Ishikawa (cell line): ENCODE measurements at regions not wholly inside any gene's neighbourhood (a gene's known extent, or its start where the extent isn't known, plus 50 kb on each side); places are given as distances from the start of the nearest gene placed in this dataset.

Source experiments
- CEBPB ChIP-seq: IDR thresholded peaks from 2 replicates; pipeline ENCODE4 v1.6.1; 2012
- CREB1 ChIP-seq: IDR thresholded peaks from 2 replicates; pipeline ENCODE4 v1.6.1; 2012; ENCODE audit warnings: low read depth
- EGR1 ChIP-seq: IDR thresholded peaks from 2 replicates; pipeline ENCODE4 v1.6.1; 2012
- EP300 ChIP-seq: IDR thresholded peaks from 2 replicates; pipeline ENCODE4 v1.6.1; 2012; ENCODE audit warnings: borderline replicate concordance
- FOXM1 ChIP-seq: IDR thresholded peaks from 2 replicates; pipeline ENCODE4 v1.6.1; 2012; ENCODE audit warnings: low read depth, borderline replicate concordance
- NFIC ChIP-seq: IDR thresholded peaks from 2 replicates; pipeline ENCODE4 v1.6.1; 2012
- RAD21 ChIP-seq: IDR thresholded peaks from 2 replicates; pipeline ENCODE4 v1.6.1; 2012; ENCODE audit warnings: low read depth
- TAF1 ChIP-seq: IDR thresholded peaks from 2 replicates; pipeline ENCODE4 v1.6.1; 2012; ENCODE audit warnings: low read depth, mild to moderate bottlenecking
- TCF12 ChIP-seq: IDR thresholded peaks from 2 replicates; pipeline ENCODE4 v1.6.1; 2012; ENCODE audit warnings: low read depth
- TEAD4 ChIP-seq: IDR thresholded peaks from 2 replicates; pipeline ENCODE4 v1.6.1; 2012
- YY1 ChIP-seq: IDR thresholded peaks from 2 replicates; pipeline ENCODE4 v1.6.1; 2012; ENCODE audit warnings: low read depth
- ZBTB7A ChIP-seq: IDR thresholded peaks from 2 replicates; pipeline ENCODE4 v1.6.1; 2012; ENCODE audit warnings: low read depth
- TF ChIP-seq, protein P1 (sequence below): IDR thresholded peaks from 2 replicates; pipeline ENCODE4 v1.6.1; 2012
- TF ChIP-seq, protein P2 (sequence below): IDR thresholded peaks from 2 replicates; pipeline ENCODE4 v1.6.1; 2012; ENCODE audit warnings: low read depth, mild to moderate bottlenecking
- TF ChIP-seq, protein P3 (sequence below): IDR thresholded peaks from 2 replicates; pipeline ENCODE4 v1.6.1; 2012

DNA sequence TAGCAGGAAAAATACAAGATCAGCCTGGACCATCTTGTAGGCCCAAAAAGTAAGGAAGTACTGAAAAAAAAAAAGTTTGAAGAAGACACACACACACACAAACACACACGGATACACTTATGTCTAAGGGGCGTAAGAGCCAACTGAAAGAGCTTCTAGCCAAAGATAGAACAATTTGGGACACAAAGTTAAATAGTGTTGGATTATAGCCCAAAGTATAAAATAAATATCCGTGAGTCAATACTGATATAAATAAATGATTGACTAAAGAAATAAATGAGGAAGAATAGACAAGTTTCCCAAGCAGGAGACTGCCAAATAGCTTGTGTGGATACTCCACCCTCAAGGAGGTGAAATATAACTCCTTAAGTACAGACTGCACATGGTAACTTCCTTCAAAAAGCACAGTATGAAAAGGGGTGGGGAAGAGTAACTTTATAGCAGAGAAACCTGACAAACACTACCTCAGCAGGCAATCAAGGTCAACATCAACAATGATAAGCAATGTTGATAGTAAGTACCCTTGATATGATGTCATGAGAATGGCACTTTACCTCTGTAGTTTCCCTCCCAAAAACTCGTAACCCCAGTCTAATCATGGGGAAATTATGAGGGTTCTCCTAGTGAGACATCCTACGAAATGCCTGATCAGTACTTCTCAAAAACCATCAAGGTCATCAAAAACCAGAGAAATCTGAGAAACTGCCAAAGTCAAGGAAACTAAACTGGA lies 187.3 kb upstream of the ATP11B start:
- no peak for TF ChIP-seq TAF1
- TF ChIP-seq NFIC, result no peak
- TF ChIP-seq, protein P1, sequence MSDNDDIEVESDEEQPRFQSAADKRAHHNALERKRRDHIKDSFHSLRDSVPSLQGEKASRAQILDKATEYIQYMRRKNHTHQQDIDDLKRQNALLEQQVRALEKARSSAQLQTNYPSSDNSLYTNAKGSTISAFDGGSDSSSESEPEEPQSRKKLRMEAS, result no peak
- no peak for TF ChIP-seq EP300
- no peak for TF ChIP-seq CEBPB
- TF ChIP-seq CREB1, result no peak
- TF ChIP-seq TCF12, result no peak
- TF ChIP-seq, protein P2, sequence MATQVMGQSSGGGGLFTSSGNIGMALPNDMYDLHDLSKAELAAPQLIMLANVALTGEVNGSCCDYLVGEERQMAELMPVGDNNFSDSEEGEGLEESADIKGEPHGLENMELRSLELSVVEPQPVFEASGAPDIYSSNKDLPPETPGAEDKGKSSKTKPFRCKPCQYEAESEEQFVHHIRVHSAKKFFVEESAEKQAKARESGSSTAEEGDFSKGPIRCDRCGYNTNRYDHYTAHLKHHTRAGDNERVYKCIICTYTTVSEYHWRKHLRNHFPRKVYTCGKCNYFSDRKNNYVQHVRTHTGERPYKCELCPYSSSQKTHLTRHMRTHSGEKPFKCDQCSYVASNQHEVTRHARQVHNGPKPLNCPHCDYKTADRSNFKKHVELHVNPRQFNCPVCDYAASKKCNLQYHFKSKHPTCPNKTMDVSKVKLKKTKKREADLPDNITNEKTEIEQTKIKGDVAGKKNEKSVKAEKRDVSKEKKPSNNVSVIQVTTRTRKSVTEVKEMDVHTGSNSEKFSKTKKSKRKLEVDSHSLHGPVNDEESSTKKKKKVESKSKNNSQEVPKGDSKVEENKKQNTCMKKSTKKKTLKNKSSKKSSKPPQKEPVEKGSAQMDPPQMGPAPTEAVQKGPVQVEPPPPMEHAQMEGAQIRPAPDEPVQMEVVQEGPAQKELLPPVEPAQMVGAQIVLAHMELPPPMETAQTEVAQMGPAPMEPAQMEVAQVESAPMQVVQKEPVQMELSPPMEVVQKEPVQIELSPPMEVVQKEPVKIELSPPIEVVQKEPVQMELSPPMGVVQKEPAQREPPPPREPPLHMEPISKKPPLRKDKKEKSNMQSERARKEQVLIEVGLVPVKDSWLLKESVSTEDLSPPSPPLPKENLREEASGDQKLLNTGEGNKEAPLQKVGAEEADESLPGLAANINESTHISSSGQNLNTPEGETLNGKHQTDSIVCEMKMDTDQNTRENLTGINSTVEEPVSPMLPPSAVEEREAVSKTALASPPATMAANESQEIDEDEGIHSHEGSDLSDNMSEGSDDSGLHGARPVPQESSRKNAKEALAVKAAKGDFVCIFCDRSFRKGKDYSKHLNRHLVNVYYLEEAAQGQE, result no peak
- TF ChIP-seq YY1, result no peak
- TF ChIP-seq ZBTB7A, result no peak
- TF ChIP-seq TEAD4, result no peak
- no peak for TF ChIP-seq RAD21
- TF ChIP-seq, protein P3, sequence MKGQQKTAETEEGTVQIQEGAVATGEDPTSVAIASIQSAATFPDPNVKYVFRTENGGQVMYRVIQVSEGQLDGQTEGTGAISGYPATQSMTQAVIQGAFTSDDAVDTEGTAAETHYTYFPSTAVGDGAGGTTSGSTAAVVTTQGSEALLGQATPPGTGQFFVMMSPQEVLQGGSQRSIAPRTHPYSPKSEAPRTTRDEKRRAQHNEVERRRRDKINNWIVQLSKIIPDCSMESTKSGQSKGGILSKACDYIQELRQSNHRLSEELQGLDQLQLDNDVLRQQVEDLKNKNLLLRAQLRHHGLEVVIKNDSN, result no peak
- no peak for TF ChIP-seq FOXM1

DNA sequence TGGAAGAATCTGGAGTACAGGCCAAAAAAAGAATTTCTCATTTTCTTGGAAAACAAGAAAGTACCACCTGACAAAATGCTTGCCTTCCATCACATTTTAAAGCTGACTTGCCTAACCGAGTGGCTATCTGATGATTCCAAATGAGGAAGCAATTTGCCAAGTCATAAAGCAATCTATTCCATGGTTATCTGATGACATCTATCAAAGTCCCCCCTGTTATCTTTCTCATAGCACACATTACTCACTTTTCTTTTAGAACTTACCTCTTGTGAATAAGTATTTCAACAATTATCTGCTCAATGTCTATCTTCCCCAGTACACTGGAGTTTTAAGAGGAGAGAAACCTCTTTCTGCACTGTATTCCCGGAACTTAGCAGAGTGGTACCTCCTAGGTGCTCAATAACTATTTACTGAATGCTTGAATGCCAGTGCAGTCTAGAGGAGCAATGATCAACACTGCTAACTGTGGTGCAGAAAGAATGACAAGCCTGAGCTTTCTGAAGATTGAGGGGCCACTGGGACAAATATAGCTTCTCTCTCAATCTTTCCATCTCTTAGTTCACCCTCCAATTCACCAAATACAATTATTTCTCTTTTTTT lies 186.3 kb upstream of the ATP11B start:
- TF ChIP-seq CEBPB, result no peak
- TF ChIP-seq, protein P1, result no peak
- no peak for TF ChIP-seq CREB1
- TF ChIP-seq EGR1, result no peak
- TF ChIP-seq FOXM1, result no peak
- TF ChIP-seq TAF1, result no peak

DNA sequence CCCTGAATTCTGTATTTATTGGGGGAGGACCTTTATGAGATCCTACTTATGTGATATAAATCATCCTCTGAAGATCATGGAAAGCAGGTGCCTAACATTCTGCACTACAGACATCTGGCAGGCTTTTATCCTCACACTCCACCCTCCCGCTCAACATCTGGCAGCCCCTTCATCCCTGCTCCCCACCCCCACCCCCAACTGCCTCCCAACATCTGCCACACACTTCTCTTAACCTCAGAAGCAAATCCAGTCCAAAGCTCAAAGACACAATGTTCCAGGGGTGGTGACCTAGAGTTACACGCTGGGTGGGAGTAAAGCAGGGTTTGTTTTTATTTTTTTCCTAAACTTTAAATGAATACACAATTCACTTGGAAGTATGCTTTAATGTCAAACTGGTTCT lies 184.5 kb upstream of the ATP11B start:
- TF ChIP-seq NFIC (no peak), CREB1 (no peak), CEBPB (no peak), EP300 (no peak), YY1 (no peak), RAD21 (no peak), EGR1 (no peak), FOXM1 (no peak), TCF12 (no peak), ZBTB7A (no peak), TEAD4 (no peak), TAF1 (no peak)
- TF ChIP-seq, protein P2, result no peak
- TF ChIP-seq, protein P1, result no peak
- TF ChIP-seq, protein P3, result no peak

DNA sequence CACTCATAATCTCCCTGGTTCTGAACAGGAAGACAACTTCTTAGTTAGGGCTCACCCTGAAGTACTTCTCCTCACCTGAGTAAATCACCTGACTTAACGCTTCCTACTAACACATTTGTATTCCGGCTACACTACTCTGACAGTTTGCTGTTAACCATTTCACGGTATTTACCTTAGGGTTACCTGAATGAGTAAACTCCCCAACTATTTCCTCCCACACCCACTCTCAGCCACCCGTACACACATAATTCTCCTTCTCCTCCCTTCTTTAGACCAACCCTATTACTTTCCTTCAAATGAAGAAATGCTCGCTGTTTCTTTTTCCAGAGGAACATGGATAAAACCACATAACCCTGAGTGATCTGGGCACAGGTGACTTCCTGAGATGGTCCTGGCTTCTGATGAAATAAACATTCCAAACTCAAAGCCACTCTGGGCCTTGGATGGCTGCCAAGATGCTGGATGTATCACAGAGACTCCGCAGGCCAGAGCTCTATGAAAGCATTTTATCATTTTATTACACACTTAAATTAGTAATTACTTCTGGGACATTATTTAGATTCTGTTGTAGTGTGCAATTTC lies 183.6 kb upstream of the ATP11B start:
- TF ChIP-seq, protein P3, result no peak
- TF ChIP-seq NFIC, result no peak
- TF ChIP-seq TCF12, result no peak
- TF ChIP-seq FOXM1, result no peak
- TF ChIP-seq CEBPB, result no peak

DNA sequence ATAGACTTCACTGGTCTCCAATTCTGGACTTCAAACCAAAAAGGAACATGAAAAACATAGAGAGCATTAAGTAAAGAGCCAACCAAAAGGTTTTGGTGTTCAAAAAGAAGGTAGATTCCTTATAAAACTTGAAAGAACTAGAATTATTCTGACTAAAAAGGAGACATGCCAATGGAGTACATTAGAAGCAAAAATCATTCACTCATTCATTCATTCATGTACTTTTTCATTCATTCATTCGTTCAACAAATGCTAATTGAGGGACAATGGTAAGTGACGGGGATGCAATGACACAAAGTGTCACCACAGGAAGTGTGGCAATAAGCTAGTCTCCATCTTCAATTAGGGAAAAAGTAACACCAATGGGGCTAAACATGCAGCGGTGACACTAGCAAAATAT lies 181.0 kb upstream of the ATP11B start:
- TF ChIP-seq TEAD4, result no peak
